NCI-H128 (cell line): ENCODE measurements at regions not wholly inside any gene's neighbourhood (a gene's known extent, or its start where the extent isn't known, plus 50 kb on each side); places are given as distances from the start of the nearest gene placed in this dataset.

Experiments
- DNase-seq: peaks from one replicate; lab custom pipeline; 2025; ENCODE audit not compliant: unreplicated experiment; lab: John Stamatoyannopoulos, UW

DNA sequence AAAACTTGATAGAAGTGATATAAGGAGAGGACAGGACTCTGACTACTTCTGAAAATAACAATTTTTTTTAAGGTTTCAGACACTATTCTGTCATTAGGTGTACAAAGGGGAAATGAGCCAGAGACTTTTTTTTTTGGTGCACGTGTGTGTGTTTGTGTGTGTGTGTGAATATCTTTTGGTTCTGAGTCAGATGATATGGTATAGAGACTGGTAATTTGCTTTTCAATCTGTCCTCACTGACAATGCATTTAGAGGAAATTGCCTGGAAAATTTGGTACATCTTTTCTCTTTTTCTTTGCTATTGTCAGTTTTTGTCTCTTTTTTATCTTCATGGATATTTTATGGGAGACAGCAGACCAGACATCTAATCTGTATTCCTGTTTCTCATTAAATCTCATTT, 59.3 kb downstream of the DDIT4L start:
- no peak for DNase-seq

DNA sequence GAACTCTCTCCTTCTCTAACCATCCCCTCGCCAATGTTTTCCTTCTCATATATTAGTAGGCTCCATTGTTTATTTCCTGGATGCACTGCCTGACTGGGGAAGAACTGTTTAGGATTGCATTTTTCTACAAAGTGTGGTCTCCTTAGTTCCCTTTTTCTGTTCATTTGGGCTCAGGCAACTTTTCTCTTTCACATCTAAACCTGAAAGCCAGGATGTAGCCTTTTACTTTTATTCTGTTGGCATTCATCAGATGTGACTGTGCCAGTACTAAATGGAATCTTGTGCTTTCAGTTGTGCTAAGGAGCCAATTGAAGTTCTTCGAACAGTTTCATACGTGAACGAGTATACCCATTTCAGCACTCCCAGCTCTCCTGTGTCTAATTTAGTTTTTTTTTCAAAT, 59.8 kb downstream of the DDIT4L start:
- no peak for DNase-seq

DNA sequence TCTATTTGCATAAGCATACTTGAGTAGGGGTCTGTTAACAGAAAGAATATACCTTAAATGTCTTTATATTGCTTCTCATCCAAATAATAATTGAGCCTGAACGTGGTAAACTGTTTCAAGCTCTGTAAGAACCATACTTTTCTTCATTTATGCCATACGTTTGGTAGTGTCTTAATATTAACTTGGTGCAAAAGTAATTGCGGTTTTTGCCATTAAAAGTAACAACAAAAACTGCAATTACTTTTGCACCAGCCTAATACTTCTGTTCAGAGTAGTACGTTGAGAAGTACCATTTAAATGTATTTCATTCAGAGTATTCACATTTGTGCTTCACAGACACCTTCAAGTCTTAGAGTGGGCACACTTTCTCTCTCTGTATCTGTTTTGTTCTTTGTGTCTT, 60.5 kb downstream of the DDIT4L start:
- DNase-seq: no peak

DNA sequence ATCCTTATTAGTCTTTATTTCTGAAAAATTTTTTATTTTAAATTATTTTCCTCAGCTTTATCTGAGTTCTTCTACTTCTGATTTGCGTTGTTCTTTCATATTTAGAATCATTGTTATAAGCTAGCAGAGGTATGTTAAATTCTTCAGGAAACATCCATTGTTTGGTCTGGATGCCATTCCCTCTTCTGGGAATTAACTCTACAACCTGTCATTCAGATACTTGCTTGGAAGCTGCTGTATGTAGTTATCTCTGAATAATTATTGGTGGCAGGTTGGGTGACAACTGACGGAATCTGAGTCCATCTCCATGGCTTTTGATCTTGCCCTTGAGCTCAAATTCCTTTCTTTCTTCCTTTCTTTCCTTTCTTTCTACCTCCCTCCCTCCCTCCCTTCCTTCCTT, 61.9 kb downstream of the DDIT4L start:
- DNase-seq: no peak

DNA sequence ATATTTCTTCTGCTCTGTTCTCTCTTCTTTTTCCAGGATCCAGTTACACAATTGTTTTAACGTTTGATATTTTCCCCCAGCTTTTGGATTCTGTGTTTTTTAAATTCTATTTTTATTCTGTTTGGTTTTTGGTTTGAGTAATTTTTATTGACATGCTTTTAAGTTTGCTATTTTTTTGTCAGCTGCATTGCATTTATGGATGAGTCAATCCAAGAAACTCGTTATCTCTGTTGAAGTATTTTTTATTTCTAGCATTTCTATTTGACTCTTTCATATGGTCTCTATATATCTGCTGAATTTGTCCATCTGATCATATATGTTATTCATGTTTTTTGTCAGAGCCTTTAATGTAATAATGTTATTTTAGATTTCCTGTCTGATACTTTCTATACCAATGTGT, 65.6 kb downstream of the DDIT4L start:
- no peak for DNase-seq

DNA sequence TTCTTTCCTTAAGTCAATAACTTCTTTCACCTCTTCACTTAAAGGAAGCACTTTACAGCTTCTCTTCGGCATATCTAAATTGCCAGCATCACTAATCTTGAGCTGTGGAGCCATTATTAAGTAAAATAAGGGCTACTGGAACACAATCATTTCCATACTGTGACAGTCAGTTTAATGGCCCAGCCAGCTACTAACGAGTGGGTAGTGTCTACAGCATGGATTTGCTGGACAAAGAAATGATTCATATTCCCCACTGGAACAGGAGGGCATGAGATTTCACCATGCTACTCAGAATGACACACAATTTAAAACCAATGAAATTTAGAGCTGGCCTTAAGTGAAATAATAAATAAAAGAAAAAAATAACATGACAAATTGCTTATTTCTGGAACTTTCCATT, 72.1 kb downstream of the DDIT4L start:
- DNase-seq: no peak

DNA sequence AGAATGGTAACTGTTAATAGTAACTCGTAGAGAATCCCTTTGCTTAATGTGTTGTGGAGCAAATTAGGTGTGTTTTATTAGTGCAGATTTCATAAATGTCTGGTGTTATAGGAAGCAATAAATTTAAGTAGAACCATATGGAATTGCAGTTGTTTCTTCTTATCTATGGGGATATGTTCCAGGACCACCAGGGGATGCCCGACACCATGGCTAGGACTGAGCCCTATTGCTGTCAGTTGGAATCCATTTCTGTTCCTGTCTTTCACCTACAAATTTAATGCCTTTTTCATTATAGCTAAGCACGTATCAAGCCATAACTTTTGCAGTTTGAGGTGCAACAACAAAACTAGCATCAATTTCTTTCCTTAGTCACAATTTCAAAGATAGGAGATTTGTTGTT, 72.5 kb downstream of the DDIT4L start:
- no peak for DNase-seq

DNA sequence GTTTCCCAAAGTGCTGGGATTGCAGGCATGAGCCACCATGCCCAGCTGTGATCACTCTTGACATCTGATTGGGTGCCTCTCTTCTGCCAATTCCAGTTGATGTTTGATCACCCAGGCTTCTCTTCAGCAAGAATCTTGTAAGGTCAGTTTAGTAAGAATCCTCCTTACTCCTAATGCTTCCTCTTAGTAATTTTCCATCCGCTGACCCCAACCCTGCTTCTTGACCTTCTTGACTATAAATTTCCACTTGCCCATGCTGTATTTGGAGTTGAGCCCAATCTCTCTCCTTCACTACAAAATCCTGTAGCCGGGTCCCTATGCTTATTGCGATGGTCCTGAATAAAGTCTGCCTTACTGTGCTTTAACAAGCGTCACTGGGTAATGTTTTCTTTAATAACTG, 75.4 kb downstream of the DDIT4L start:
- DNase-seq: no peak

DNA sequence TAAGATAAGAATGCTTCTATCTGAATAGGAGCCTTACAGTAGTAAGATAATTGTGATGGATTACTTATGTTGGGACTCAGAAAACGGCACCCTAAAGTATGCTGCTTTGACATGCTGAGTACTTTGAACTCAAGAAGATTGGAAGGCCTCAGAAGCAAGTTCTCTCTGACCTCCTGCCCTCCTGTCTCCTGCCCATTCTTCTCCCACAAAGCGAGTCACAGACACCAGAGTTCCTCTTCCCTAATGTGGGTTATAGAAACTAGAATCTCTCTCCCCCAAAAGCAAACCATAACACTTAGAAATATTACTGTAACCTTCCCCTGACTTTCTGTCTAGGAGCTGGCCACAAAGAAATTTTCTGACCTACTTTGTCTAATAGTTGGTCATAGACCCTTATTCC, 76.5 kb downstream of the DDIT4L start:
- DNase-seq: no peak

DNA sequence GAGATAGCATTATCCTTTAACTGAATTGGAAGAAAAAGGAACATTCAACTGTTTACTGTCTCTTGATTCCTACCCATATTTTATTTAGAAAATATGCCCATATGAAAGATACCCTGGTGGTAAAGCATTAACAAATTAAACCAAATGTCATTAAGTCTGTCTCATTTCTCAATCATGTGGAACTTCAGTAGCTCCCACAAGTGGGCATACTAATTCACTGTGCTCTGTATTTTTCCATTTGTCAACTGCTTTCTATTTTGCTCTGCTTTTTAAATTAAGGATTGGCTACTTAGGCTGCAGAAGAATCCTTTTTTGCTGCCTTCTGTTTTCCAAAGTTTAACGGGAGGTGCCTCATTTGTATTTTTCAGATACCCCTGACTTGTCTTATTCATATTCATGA, 77.2 kb downstream of the DDIT4L start:
- DNase-seq: no peak

DNA sequence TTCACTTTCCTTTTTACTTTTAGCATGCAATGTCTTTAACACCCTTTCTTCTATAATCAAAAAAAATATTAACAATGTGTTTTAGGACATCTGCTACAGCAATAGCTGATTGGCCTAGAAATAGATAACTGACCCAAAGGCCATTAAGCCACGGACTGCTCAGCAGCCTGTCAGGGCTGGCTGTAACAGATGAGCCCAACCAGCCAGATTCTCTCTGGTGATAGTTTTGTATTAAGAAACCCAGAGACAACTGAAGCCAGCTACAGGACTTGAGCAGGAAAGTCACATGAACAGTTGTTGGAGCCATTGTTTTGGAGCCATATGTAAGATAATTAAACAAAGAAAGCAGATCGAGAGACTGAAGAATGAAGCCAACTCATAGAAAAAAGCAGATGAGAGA, 80.3 kb downstream of the DDIT4L start:
- DNase-seq: no peak

DNA sequence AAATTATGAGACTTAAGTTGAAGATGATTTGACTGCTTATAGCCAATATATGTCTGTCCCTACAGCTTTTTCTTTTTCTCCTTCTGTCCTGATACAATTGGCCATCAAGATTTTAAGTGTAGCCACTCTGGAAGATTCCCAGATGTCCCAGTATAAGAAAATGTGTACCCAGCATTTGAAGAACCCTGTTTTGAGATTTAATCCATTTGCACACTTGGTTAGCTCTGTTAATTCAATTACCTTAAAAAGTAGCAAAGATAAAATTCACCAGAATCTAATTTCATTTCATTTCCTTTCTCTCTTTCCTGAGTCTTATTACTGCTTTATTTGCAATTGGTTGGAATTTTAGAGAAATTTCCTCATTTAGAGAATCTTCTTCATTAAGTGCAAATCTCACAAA, 81.4 kb downstream of the DDIT4L start:
- DNase-seq: no peak

DNA sequence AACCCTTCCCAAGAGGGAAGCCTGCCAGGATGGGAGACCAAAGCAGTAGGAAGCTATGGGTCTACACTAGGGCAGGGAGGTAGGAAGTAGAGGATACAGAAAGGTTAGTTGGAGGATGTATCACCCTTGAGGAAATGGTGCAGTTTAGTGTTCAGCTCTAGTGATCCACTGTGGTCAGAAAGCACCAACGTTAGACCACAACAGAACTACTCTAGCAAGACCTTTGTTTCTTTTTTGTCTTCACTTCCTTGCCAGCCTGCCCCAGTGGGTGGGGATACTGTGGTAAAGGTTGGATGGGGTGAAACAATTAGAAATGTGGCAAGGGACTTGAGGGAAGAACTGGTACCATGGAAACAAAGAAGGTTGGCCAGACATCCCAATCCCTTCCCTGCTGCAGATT, 83.3 kb downstream of the DDIT4L start:
- DNase-seq: no peak

DNA sequence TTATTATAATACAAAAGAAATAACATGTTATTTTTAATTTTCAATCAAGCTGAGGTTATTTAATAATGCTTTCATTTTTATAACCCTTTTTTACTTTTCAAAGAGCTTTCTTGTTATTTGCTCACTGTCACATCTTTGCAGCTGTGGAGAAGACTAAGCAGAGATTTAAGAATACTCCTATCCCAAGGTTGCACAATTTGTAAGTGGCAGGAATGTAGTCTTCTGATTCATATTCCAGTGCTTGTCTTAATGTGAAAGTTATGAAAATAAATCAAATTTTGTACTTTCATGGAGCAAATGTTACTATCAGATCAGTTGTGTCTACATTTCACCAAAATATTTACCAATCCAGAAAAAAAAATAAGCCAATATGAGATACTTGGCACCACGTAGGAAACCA, 86.6 kb downstream of the DDIT4L start:
- no peak for DNase-seq

DNA sequence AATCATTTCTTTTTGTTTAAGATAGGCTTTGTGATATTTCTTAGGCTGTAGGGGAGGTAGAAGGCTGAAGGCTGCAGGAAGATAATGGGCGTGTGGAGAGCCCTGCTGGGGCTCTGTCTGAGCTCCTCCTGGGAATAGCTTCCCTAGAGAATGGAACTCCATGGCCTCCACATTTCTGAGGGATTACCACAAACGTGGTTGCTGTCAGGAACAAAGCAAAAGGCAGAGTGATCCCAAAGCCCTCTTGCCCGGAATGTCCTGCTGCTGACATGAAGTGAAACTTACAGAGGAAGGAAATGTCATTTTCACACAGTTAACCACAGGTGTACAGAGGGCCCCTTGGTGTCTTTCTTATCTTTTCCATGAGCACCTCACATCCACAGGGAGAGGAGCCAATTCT, 89.3 kb downstream of the DDIT4L start:
- no peak for DNase-seq

DNA sequence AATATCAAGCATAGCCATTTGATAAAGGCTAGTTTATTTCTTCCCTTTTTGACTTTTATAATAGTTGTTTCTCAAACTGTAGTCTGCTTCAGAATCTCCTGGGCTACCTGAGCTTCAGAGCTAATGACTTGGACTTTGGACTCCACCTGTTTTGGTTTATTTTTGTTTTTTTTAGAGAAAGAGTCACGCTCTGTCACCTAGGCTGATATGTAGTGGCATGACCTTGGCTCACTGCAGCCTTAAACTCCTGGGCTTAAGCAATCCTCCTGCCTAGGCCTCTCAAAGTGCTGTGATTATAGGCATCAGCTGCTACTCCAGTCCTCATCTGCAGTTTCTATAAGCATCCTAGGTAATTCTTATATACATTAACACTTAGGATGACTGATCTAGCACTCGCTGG, 90.5 kb downstream of the DDIT4L start:
- no peak for DNase-seq

DNA sequence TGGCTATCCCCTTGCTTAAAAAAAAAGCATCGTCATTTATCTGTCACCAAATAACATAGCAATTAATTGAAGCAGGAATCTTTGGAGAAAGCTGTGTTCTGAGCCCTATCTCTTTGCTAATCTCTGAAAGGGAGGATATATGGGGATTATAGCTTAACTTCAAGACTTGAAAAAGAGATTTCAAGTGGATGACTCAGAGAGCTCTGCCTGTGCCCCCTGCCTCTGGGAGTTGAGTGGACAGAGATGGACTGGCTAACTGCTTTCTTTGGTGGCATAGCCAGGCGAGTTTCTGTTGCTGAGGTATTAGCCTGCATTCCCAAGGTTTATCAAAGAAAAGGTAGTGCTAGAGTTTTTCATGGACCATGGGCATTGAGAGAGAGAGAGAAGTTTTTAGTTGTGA, 91.6 kb downstream of the DDIT4L start:
- no peak for DNase-seq

DNA sequence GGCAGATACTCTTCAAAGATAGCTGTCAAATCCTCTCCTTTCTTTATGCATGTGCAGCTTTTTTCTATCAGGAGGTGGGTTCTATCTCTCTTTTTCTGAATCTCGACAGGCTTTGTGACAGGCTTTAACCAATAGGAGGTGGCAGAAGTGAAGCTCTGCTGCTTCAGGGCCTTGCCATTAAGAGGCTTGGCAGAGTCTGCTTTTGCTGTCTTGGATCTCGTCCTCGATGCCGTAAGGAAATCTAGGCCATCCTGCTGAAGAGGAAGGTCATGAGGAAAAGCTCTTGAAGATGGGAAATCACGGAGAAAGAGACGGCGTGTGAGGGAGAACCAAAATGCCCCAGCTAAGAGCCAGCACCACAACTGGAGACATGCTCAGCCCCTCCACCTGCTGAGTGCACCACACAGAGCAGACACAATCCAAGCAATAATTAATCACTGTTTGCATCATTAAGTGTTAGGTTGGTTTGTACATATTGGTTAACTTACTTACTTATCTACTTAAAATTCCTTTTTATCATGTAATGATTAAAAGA, 92.2 kb downstream of the DDIT4L start:
- DNase-seq: no peak

DNA sequence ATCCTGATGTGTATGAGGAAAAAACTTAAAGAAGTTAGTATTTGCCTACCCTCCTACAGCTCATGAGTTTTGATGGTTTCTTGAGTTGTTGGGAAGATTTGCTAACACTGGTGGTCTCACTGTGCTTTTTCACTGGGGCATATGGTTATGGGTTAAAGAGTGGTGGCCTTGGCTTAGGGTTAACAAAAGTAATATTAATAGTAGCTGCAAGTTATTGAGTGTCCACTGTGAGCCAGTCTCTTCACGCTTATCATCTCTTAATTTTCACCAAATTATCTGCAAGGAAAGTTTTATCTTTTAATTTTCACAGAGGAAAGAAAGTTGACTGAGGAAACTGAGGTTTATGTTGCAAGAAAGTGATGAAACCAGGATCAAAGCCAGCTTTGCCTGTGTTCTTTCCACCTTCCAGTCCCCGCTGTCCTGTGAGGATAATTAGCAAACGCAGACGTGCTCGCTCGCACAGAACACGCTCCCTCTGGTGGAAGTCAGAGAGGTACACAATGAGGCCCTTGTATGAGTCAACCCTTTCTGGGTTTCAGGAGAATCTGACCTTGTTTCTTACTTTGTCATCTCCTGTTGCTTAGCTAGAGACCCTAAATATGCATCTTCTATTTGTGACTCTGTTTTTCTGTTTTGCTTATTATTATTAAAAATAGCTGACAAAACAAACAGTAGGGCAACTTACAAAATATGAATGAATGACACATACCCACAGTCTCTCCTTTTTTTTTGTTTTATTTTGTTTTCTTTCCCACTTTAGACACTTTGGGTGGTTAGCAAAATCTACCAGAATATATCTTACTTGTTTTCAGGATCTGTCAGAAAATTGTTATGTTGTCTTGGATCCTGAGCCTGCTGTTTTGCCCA, 94.3 kb downstream of the DDIT4L start:
- no peak for DNase-seq

DNA sequence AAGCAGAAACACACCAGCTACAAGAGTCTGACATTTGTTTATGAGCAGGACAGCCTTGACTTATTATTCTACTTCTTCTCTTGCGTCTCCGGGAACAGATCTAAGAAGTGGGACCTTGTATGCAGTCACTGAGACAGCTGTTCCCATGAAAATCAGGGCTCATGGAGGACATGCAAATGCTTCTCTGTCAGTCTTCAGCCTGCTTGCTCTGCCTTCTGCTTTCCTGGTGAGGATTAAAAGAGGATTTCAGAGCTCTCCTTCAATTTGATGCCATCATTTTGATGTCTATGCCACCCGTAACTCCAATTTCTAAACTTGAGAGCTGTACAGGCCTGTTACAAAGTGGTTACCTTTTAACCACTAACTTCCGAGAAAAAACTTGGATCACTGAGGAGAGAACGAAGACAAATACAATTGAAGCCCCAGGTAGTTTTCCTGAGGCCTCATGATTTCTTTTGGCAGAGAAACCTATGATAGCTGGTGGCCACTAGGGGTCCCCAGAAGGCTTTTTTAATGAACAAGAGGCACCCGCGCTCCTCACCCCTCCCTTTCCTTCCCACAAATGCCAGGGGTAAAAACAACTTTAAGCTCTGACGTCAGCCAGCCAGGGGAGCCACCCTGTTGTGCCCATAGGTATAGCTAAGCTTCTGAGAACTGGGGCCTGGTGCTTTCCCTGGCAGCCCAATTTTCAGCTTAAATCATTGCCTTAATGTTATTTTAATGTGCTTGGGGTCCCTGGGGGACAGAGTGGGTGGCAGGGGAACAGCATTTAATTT, 97.0 kb downstream of the DDIT4L start:
- peak; percentile 24 for DNase-seq

DNA sequence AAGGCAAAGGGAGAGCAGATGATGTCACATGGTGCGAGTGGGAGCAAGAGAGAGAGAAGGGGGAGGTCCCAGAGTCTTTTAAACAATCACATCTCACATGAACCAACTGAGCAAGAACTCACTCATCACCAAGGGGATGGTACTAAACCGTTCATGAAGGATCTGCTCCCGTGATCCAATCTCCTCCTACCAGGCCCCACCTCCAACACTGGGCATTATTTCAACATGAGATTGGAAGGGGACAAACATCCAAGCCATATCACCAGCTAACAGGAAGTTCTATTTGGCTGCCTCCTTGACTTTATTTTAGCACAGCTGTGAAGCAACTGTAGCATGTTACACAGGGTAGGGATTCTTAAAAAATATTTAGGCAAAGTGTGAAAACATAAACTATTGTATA, 102.5 kb downstream of the DDIT4L start:
- DNase-seq: no peak

DNA sequence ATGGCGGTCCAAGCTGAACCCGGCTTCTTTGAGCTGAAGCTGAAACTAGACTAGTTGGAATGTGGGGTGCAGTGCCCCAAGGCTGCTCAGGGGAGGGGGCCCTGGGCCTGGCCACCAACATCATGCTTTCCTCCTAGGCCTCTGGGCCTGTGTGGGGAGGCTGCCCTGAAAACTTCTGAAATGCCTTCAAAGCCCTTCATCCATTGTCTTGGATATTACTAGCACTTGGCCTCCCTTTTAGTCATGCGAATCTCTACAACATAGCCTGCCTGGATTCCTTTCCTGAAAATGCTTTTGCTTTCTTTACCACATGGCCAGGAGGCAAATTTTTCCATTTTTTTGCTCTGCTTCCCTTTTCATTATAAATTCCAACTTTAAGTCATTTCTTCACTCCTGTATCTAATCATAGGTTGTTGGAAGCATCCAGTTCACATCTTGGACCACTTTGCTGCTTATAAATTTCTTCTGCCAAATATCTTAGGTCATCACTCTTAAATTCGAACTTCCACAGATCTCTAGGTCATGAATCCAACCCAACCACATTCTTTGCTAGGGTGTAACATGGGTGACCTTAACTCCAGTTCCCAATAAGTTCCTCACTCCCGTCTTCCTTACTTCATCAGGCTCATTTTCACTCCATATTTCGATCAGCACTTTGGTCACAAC, 103.4 kb downstream of the DDIT4L start:
- DNase-seq: no peak
